ENCODE measurements at regions not wholly inside any gene's neighbourhood (a gene's known extent, or its start where the extent isn't known, plus 50 kb on each side); places are given as distances from the start of the nearest gene placed in this dataset.

GRCh38 chr6:43904311-43905123 lies 134.5 kb downstream of the VEGFA start:
- DNase-seq (ENCODE audit: low spot score) = no peak

GRCh38 chr6:43903739-43904290 lies 133.8 kb downstream of the VEGFA start:
- no peak for DNase-seq (ENCODE audit: low spot score)

GRCh38 chr6:43901733-43902230 lies 131.8 kb downstream of the VEGFA start:
- no peak for DNase-seq (ENCODE audit: low spot score)

- no peak for DNase-seq (ENCODE audit: low spot score)
Observed at GRCh38 chr6:43900916-43901732, 131.1 kb downstream of the VEGFA start.

GRCh38 chr6:43900560-43900915 lies 130.5 kb downstream of the VEGFA start:
- no peak for DNase-seq (ENCODE audit: low spot score)

GRCh38 chr6:43899830-43900229 lies 129.8 kb downstream of the VEGFA start:
- DNase-seq (ENCODE audit: low spot score) = no peak

GRCh38 chr6:43898358-43899131 lies 128.5 kb downstream of the VEGFA start:
- DNase-seq (ENCODE audit: low spot score) = no peak

DNA sequence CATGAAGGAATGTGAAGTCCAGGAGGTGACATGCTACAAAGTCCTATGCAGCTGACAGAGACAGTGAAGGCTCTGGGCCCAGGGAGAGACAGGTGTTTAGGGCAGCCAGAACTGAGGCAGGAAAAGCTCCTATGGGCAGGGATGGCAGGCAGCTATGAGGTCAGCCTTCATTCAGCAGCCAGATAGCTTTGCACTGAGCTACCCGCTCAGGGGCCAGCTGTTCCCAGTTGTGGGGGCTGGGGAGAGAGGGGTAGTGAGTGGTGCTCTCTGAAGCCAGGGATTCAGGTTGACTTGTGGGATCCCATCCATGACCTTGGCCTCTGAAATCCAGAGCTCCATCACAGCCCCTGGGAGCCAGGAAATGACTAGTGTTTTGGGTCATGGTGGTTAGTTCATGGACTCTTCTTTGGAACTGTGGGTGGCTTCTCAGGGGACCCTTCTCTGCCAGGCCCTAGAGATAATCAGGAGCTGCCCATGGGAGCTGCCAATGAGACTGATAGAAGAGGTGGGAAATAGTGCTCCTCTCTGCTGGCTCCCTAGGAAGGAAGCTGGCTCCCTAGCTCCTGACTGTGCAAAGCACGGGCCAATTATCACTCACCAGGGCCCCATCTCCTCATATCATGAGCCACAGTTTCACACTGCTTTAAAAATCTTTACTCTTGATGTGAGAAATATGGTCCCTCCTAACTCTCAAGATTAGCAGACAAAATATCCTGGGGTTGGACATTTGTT lies 127.7 kb downstream of the VEGFA start:
- DNase-seq (ENCODE audit: low spot score) = no peak

- no peak for DNase-seq (ENCODE audit: low spot score)
Observed at GRCh38 chr6:43896329-43897255, 126.6 kb downstream of the VEGFA start.

GRCh38 chr6:43895656-43896328 lies 125.8 kb downstream of the VEGFA start:
- no peak for DNase-seq (ENCODE audit: low spot score)

- no peak for DNase-seq (ENCODE audit: low spot score)
Observed at GRCh38 chr6:43893073-43893472, 123.1 kb downstream of the VEGFA start.

- no peak for DNase-seq (ENCODE audit: low spot score)
Observed at GRCh38 chr6:43891072-43891870, 121.3 kb downstream of the VEGFA start.

- DNase-seq (ENCODE audit: low spot score) = no peak
Observed at GRCh38 chr6:43890197-43891062, 120.4 kb downstream of the VEGFA start.

- no peak for DNase-seq (ENCODE audit: low spot score)
Observed at GRCh38 chr6:43887906-43888683, 118.1 kb downstream of the VEGFA start.

DNA sequence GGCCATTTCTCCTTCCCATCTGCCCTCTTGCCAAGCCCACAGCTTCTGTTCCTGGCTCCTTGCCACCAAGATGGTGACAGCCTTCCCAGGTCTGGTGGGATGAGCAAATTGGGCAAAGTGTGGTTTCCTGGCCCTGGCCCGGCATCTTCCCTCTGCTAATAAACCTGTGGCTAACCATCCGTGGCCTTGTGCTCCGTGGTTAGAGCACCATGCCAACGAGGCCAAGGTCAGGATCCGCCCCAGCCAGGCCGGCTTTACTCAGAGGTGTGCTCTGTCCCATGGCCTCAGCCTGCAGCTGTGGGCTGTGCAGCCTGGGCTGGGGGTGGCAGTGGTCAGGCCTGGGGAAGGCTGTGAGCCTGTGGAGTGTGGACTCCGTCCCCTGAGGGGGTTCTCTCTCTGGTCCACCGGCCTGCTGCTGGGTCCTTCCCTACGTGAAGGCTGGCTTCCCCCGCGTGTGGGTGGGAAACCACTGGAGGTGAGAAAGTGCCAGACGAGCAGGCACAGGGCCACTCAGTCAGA lies 117.4 kb downstream of the VEGFA start:
- DNase-seq (ENCODE audit: low spot score) = no peak

GRCh38 chr6:43886717-43887339 lies 116.8 kb downstream of the VEGFA start:
- no peak for DNase-seq (ENCODE audit: low spot score)

Measured in cerebellar cortex (tissue), 1 donor.